ENCODE measurements at regions not wholly inside any gene's neighbourhood (a gene's known extent, or its start where the extent isn't known, plus 50 kb on each side); places are given as distances from the start of the nearest gene placed in this dataset.

DNA sequence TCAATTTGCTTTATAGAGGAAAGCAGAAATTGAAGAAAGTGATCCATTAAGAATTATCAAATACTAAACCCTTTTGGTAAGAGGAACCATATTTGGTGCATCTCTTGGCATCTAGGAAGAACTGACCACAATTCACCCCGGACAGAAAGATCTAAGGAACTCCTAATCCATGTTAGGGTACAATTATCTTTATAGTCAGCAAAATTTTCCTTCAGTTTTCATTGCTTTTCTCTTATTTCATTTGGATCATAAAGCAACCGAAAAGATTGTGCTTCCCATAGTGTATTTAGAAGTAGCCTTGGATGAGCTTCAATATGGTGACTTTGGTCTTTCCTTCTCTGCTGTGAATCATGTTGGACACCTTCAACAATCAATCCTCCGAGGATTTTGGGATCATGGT is 50.1 kb upstream of the IGFBP5 start:
- no peak for DNase-seq (ENCODE audit: extremely low read depth, low read depth, low spot score)

Data from glomerular endothelial cell (primary cell).